ENCODE measurements at regions not wholly inside any gene's neighbourhood (a gene's known extent, or its start where the extent isn't known, plus 50 kb on each side); places are given as distances from the start of the nearest gene placed in this dataset.

- H3K79me1 ChIP-seq (ENCODE audit: low read depth in 1 of 2, low read length in 2 of 2) = no peaks in the 10 kb centered on the region
- dilution Hi-C loops (cut with HindIII; ENCODE audit: low sequenced_read_pairs, unreplicated experiment) = no loop called here
- no peak overlapping the region for H3K9ac ChIP-seq (ENCODE audit: low read depth, low read length)
- no peaks in the 10 kb centered on the region for H4K20me1 ChIP-seq (ENCODE audit: insufficient read depth, low read length)
- H3K9me3 ChIP-seq (ENCODE audit: control insufficient read depth, insufficient read depth, low read length) = 0 out of 2 replicates have a peak, but pooled peaks cover 3% of the 10 kb centered on the region
- no peaks in the 10 kb centered on the region for H3K9me1 ChIP-seq (ENCODE audit: insufficient read depth, low read length)
- H2BK20ac ChIP-seq (ENCODE audit: low read depth, low read length) = no peak overlapping the region
- H2BK120ac ChIP-seq (ENCODE audit: low read depth, low read length) = no peak overlapping the region
- H3K4me2 ChIP-seq (ENCODE audit: low read depth, low read length) = no peak overlapping the region
- ATAC-seq (ENCODE audit: low read depth) (no peak), DNase-seq (no peak)
- H3K56ac ChIP-seq (ENCODE audit: extremely low read depth, insufficient read depth, low read length) = no peak overlapping the region
- no peak overlapping the region for H4K5ac ChIP-seq (ENCODE audit: low read depth, low read length)
- WGBS, 2 experiments (ENCODE audit: extremely low coverage in 2 of 2, insufficient read length in 1 of 2) = no CpG with 5 or more reads among the region's 3 CpGs
- intact Hi-C loops (cut with micrococcal nuclease) = no loop called here
- no peaks in the 10 kb centered on the region for H3K36me3 ChIP-seq (ENCODE audit: control insufficient read depth, insufficient read depth, low read length)
- H4K8ac ChIP-seq (ENCODE audit: low read depth in 2 of 2, low read length in 2 of 2) = no peak overlapping the region
- H3K23ac ChIP-seq (ENCODE audit: low read depth, low read length) = no peak overlapping the region
- H2AFZ ChIP-seq (replicated peaks; ENCODE audit: low read length, poor library complexity) = no peak overlapping the region
- ChIA-PET POLR2A (ENCODE audit: unreplicated experiment) (no interaction called here), CTCF (no interaction called here)
- H3K4me3 ChIP-seq (ENCODE audit: insufficient read depth, low read depth, low read length) = no peak overlapping the region
- no peak overlapping the region for H2BK15ac ChIP-seq (ENCODE audit: low read depth, low read length)
- no peaks in the 10 kb centered on the region for H3K4me1 ChIP-seq (ENCODE audit: control insufficient read depth, insufficient read depth, low read length)
- in situ Hi-C loops (cut with MboI; ENCODE audit: low sequenced_read_pairs) = no loop called here
- H3K27me3 ChIP-seq (ENCODE audit: control insufficient read depth, insufficient read depth, low read length) = peaks cover 3% of the 10 kb centered on the region
- no peak overlapping the region for H4K91ac ChIP-seq (ENCODE audit: insufficient read depth, low read depth, low read length)
- no peak overlapping the region for H2AK5ac ChIP-seq (ENCODE audit: low read depth, low read length)
- no peak overlapping the region for H3K4ac ChIP-seq (ENCODE audit: low read depth, low read length)
- no peak for TF ChIP-seq RAD21 (IDR thresholded peaks at IDR 0.05; ENCODE audit: low read length)
- no TSS peak for BruUV-seq (replicated peaks)
- no peak overlapping the region for H2BK5ac ChIP-seq (ENCODE audit: low read depth, low read length, poor library complexity, severe bottlenecking)
- no peak overlapping the region for H3K27ac ChIP-seq (ENCODE audit: insufficient read depth, low read length)
- no peak overlapping the region for H3K14ac ChIP-seq (replicated peaks; ENCODE audit: low read depth, low read length)
- H3K18ac ChIP-seq (ENCODE audit: low read depth, low read length) = no peak overlapping the region
- no peak overlapping the region for H2AK9ac ChIP-seq (replicated peaks; ENCODE audit: low read depth, low read length, poor library complexity)
These were observed 72.6 kb upstream of the CTXND1 start for GRCh38 chr15:80324545-80325080.
